Panc1 (cell line): ENCODE measurements at regions not wholly inside any gene's neighbourhood (a gene's known extent, or its start where the extent isn't known, plus 50 kb on each side); places are given as distances from the start of the nearest gene placed in this dataset.

Source experiments
- ATAC-seq: fragments of 200-7000 bp; cut with Tn5 transposase; 2 replicates; pipeline ENCODE4 v1.9.1; 2020; ENCODE audit warnings: mild to moderate bottlenecking, moderate library complexity
- BruUV-seq: library from RNA; stranded (reverse); fragments of 400-500 nt; replicated peaks from 2 replicates; lab custom pipeline; 2021; lab: Mats Ljungman, UMichigan
- CTCF ChIA-PET: fragments of 300-600 bp; sonication (Branson Sonifier 250); formaldehyde crosslinking; loops from one replicate; lab custom pipeline; 2022; ENCODE audit warnings: antibody characterized with exemption; lab: Charles Lee
- POLR2A ChIA-PET: fragments of 300-600 bp; sonication (Branson Sonifier 250); formaldehyde crosslinking; loops from one replicate; lab custom pipeline; 2022; ENCODE audit warnings: antibody characterized with exemption; lab: Charles Lee
- DNase-seq: peaks from one replicate; pipeline ENCODE4 v3.0.0-alpha.2; 2010; ENCODE audit warnings: low read depth, low spot score
- H3K27ac ChIP-seq: 2 replicates; pipeline ENCODE4 v1.5.1; 2011; ENCODE audit warnings: mild to moderate bottlenecking, low read length, inconsistent platforms
- H3K27me3 ChIP-seq: fragments of 200-500 bp; sonication (Bioruptor generic); 2 replicates; pipeline ENCODE4 v1.6.0; 2014; ENCODE audit warnings: low read length, inconsistent platforms; ENCODE audit not compliant: control insufficient read depth, insufficient read depth
- H3K36me3 ChIP-seq: fragments of 200-500 bp; sonication (Bioruptor generic); 2 replicates; pipeline ENCODE4 v1.5.1; 2014; ENCODE audit warnings: inconsistent platforms, mild to moderate bottlenecking, low read length, moderate library complexity; ENCODE audit not compliant: control insufficient read depth, insufficient read depth
- H3K4me1 ChIP-seq: 2 replicates; pipeline ENCODE4 v1.5.1; 2011; ENCODE audit warnings: inconsistent platforms, mild to moderate bottlenecking, low read length, moderate library complexity; ENCODE audit not compliant: control insufficient read depth, insufficient read depth
- H3K4me3 ChIP-seq, 2 experiments: 2 replicates each; pipeline ENCODE4 v1.5.1; 2011 to 2012; ENCODE audit warnings: low read depth in 2 of 2, low read length in 2 of 2, mild to moderate bottlenecking in 2 of 2, inconsistent platforms in 1 of 2, moderate library complexity in 1 of 2
- H3K9me3 ChIP-seq: fragments of 200-500 bp; sonication (Bioruptor generic); 2 replicates; pipeline ENCODE4 v1.5.1; 2014; ENCODE audit warnings: low read depth, mild to moderate bottlenecking, inconsistent platforms, low read length, moderate library complexity; ENCODE audit not compliant: control insufficient read depth, insufficient read depth
- CTCF ChIP-seq: fragments of 450-650 bp; IDR thresholded peaks from 2 replicates; pipeline ENCODE4 v1.5.1; 2017; ENCODE audit warnings: mild to moderate bottlenecking
- POLR2AphosphoS5 ChIP-seq: IDR thresholded peaks from 2 replicates; pipeline ENCODE4 v1.6.1; 2012; ENCODE audit warnings: mild to moderate bottlenecking, low read depth, low read length, moderate library complexity
- SIN3A ChIP-seq: IDR thresholded peaks from 2 replicates; pipeline ENCODE4 v1.6.1; 2012; ENCODE audit warnings: low read depth, mild to moderate bottlenecking, low read length, moderate library complexity, borderline replicate concordance; ENCODE audit not compliant: insufficient read depth
- TCF7L2 ChIP-seq: IDR thresholded peaks from 2 replicates; pipeline ENCODE4 v1.6.1; 2011; ENCODE audit warnings: mild to moderate bottlenecking, low read depth, low read length, inconsistent platforms
- in situ Hi-C: cut with HindIII; loops from 2 replicates; pipeline ENCODE4 v1.10.0; 2016; ENCODE audit warnings: low sequenced_read_pairs, low pct_unique_long_range_greater_than_20kb
- intact Hi-C: fragments of 100-400 bp; cut with micrococcal nuclease; formaldehyde crosslinking; loops from one replicate; pipeline ENCODE4 v1.10.0; 2022; ENCODE audit not compliant: unreplicated experiment
- TF ChIP-seq, protein P1 (sequence below), 2 experiments: IDR thresholded peaks; 2 replicates each; pipeline ENCODE4 v1.6.1; 2011 to 2012; ENCODE audit warnings: low read depth in 2 of 2, control low read depth in 1 of 2, low read length in 1 of 2, mild to moderate bottlenecking in 1 of 2, moderate library complexity in 1 of 2; ENCODE audit not compliant: insufficient read depth in 1 of 2

DNA sequence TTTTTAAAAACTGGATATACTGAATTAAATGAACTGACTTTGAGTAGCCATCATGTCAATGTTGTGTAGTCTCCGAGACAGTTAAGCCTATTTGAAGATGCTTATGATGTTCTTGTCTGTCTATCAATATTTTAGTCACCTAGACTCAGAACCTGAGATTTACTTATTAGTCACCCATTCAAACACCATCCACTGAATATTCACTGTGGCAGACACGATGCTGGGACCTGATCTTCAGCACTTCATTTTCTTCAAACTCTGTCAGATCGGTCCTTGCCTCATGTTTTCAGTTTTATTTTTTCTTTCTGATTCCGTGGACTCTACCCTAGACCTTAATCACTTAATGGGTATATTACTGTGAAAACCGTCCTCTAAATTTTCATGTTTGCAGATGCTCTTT is 123.7 kb upstream of the MCHR2 start:
- H3K4me3 ChIP-seq, result no peak overlapping the region
- in situ Hi-C loops (no loop called here), intact Hi-C loops (loop anchor here (5.0 kb wide), 1 partner anchor 540 kb away; no protein-coding TSS in a partner anchor)
- ChIA-PET POLR2A (no interaction called here), CTCF (interaction anchor here (0.6 kb wide), 1 partner anchor 539 kb away, joined by 3 read pairs; no protein-coding TSS in a partner anchor)
- no peaks in the 10 kb centered on the region for H3K36me3 ChIP-seq
- H3K4me1 ChIP-seq, result no peaks in the 10 kb centered on the region; the same call in 1 of the 2 replicates
- no peaks in the 10 kb centered on the region for H3K9me3 ChIP-seq
- TF ChIP-seq SIN3A, result no peak
- TF ChIP-seq CTCF, result no peak
- TF ChIP-seq, protein P1, sequence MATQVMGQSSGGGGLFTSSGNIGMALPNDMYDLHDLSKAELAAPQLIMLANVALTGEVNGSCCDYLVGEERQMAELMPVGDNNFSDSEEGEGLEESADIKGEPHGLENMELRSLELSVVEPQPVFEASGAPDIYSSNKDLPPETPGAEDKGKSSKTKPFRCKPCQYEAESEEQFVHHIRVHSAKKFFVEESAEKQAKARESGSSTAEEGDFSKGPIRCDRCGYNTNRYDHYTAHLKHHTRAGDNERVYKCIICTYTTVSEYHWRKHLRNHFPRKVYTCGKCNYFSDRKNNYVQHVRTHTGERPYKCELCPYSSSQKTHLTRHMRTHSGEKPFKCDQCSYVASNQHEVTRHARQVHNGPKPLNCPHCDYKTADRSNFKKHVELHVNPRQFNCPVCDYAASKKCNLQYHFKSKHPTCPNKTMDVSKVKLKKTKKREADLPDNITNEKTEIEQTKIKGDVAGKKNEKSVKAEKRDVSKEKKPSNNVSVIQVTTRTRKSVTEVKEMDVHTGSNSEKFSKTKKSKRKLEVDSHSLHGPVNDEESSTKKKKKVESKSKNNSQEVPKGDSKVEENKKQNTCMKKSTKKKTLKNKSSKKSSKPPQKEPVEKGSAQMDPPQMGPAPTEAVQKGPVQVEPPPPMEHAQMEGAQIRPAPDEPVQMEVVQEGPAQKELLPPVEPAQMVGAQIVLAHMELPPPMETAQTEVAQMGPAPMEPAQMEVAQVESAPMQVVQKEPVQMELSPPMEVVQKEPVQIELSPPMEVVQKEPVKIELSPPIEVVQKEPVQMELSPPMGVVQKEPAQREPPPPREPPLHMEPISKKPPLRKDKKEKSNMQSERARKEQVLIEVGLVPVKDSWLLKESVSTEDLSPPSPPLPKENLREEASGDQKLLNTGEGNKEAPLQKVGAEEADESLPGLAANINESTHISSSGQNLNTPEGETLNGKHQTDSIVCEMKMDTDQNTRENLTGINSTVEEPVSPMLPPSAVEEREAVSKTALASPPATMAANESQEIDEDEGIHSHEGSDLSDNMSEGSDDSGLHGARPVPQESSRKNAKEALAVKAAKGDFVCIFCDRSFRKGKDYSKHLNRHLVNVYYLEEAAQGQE (IDR thresholded peaks at IDR 0.05; ENCODE audit: insufficient read depth in 1 of 2, low read depth in 2 of 2, low read length in 1 of 2), result no peak
- no peak for TF ChIP-seq POLR2AphosphoS5
- no peak for TF ChIP-seq TCF7L2
- DNase-seq (no peak), ATAC-seq (no peak)
- BruUV-seq, result no TSS peak
- H3K27me3 ChIP-seq, result no peaks in the 10 kb centered on the region
- H3K27ac ChIP-seq, result no peak overlapping the region

DNA sequence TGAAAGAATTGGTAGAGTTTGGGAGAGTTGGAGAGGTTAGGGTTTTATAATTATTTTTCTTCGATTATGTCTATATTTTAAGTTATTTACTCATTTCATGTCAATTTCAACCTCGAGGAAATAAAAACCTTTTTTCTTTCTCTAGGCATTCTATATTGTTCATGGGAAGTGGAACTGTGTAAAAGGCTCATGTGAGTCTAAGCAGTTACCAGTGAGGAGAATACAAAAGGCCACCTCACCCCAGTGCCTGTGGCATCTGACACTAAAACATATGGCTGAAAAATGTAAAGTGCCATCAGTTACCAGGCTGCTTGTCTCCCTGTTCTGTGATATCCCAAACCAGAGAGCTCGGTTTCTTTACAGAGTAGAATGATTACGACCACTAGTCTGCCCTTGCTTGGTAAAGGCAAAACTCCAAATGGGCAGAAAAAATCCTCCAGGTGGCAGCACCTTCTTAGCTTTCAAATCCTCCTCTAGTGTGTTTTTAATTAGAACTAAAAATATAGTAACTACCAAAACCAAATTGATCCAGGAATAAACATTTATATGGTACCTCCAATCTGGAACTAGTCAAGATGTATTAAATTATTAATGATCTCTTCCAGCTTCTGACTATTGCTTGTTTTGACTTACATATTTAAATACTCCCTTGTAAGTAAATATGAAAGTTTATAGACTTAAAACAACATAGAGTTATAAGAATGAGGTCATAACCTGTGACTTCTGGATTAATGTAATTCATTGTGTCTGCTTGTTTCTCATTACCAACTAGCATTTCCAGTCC is 122.6 kb upstream of the MCHR2 start:
- BruUV-seq, result no TSS peak
- Histone ChIP-seq H3K4me1 (no peaks in the 10 kb centered on the region; the same call in 1 of the 2 replicates), H3K27me3 (no peaks in the 10 kb centered on the region), H3K4me3 (no peak overlapping the region), H3K9me3 (no peaks in the 10 kb centered on the region), H3K27ac (no peak overlapping the region), H3K36me3 (no peaks in the 10 kb centered on the region)
- in situ Hi-C loops, result no loop called here
- DNase-seq (peak; percentile 56), ATAC-seq (peak; percentile 87)
- CTCF ChIA-PET, result interaction anchor here (0.5 to 0.6 kb wide), 2 partner anchors 30 to 540 kb away, joined by 3 to 7 read pairs; no protein-coding TSS in a partner anchor
- POLR2A ChIA-PET, result no interaction called here
- intact Hi-C loops, result loop anchor here (1.0 to 5.0 kb wide), 2 partner anchors 363 to 541 kb away; no protein-coding TSS in a partner anchor
- TF ChIP-seq SIN3A, result no peak
- TF ChIP-seq CTCF, result peak; percentile 78
- no peak for TF ChIP-seq POLR2AphosphoS5
